ENCODE measurements at regions not wholly inside any gene's neighbourhood (a gene's known extent, or its start where the extent isn't known, plus 50 kb on each side); places are given as distances from the start of the nearest gene placed in this dataset.
"Not testable (repeated sequence)": the region's sequence is repeated elsewhere in the genome, so short reads cannot be mapped to it uniquely, and the experiment has no call there.

GRCh38 chr14:106790189-106791036, 1264.0 kb downstream of the TMEM121 start:
- in situ Hi-C loops (cut with MboI; ENCODE audit: low sequenced_read_pairs), result no loop called here

- in situ Hi-C loops (cut with MboI; ENCODE audit: low sequenced_read_pairs), result no loop called here
These were observed 1266.2 kb downstream of the TMEM121 start for GRCh38 chr14:106792543-106792942.

GRCh38 chr14:106798166-106798565, 1271.8 kb downstream of the TMEM121 start:
- in situ Hi-C loops (cut with MboI; ENCODE audit: low sequenced_read_pairs), result not testable (repeated sequence)

- in situ Hi-C loops (cut with MboI; ENCODE audit: low sequenced_read_pairs), result no loop called here
These were observed 1276.3 kb downstream of the TMEM121 start for GRCh38 chr14:106802413-106803364.

GRCh38 chr14:106803379-106803778, 1277.0 kb downstream of the TMEM121 start:
- in situ Hi-C loops (cut with MboI; ENCODE audit: low sequenced_read_pairs), result no loop called here

GRCh38 chr14:106807493-106807892, 1281.1 kb downstream of the TMEM121 start:
- in situ Hi-C loops (cut with MboI; ENCODE audit: low sequenced_read_pairs), result no loop called here

- in situ Hi-C loops (cut with MboI; ENCODE audit: low sequenced_read_pairs), result no loop called here
These were observed 1282.1 kb downstream of the TMEM121 start for GRCh38 chr14:106808458-106808857.

- in situ Hi-C loops (cut with MboI; ENCODE audit: low sequenced_read_pairs), result no loop called here
These were observed 1282.5 kb downstream of the TMEM121 start for GRCh38 chr14:106808907-106809306.

GRCh38 chr14:106809615-106810014, 1283.2 kb downstream of the TMEM121 start:
- in situ Hi-C loops (cut with MboI; ENCODE audit: low sequenced_read_pairs), result no loop called here

- in situ Hi-C loops (cut with MboI; ENCODE audit: low sequenced_read_pairs), result not testable (repeated sequence)
These were observed 1283.8 kb downstream of the TMEM121 start for GRCh38 chr14:106810168-106810567.

- in situ Hi-C loops (cut with MboI; ENCODE audit: low sequenced_read_pairs), result no loop called here
These were observed 1284.8 kb downstream of the TMEM121 start for GRCh38 chr14:106811162-106811561.

- in situ Hi-C loops (cut with MboI; ENCODE audit: low sequenced_read_pairs), result no loop called here
These were observed 1286.5 kb downstream of the TMEM121 start for GRCh38 chr14:106812788-106813476.

GRCh38 chr14:106813477-106813823, 1287.1 kb downstream of the TMEM121 start:
- in situ Hi-C loops (cut with MboI; ENCODE audit: low sequenced_read_pairs), result no loop called here

GRCh38 chr14:106820119-106820518, 1293.7 kb downstream of the TMEM121 start:
- in situ Hi-C loops (cut with MboI; ENCODE audit: low sequenced_read_pairs), result no loop called here

GRCh38 chr14:106821119-106821518, 1294.7 kb downstream of the TMEM121 start:
- in situ Hi-C loops (cut with MboI; ENCODE audit: low sequenced_read_pairs), result no loop called here

GRCh38 chr14:106822905-106823304, 1296.5 kb downstream of the TMEM121 start:
- in situ Hi-C loops (cut with MboI; ENCODE audit: low sequenced_read_pairs), result no loop called here

- in situ Hi-C loops (cut with MboI; ENCODE audit: low sequenced_read_pairs), result no loop called here
These were observed 1297.2 kb downstream of the TMEM121 start for GRCh38 chr14:106823552-106823951.

GRCh38 chr14:106826833-106827369, 1300.5 kb downstream of the TMEM121 start:
- in situ Hi-C loops (cut with MboI; ENCODE audit: low sequenced_read_pairs), result no loop called here

- in situ Hi-C loops (cut with MboI; ENCODE audit: low sequenced_read_pairs), result no loop called here
These were observed 1304.9 kb downstream of the TMEM121 start for GRCh38 chr14:106831322-106831720.

GRCh38 chr14:106837870-106838269, 1311.5 kb downstream of the TMEM121 start:
- in situ Hi-C loops (cut with MboI; ENCODE audit: low sequenced_read_pairs), result no loop called here

Measured in HL-60/S4 (cell line).